Activated T-helper 1 cell treated with Interleukin-2 at 50 U/mL for 16 hours (primary cell): ENCODE measurements at regions not wholly inside any gene's neighbourhood (a gene's known extent, or its start where the extent isn't known, plus 50 kb on each side); places are given as distances from the start of the nearest gene placed in this dataset.

Experiments used
- DNase-seq: peaks from one replicate; pipeline ENCODE4 v3.0.0-alpha.2; 2020; ENCODE audit warnings: low read depth

GRCh38 chr10:129020651-129021330 lies 446.2 kb upstream of the MGMT start:
- DNase-seq = no peak

GRCh38 chr10:129021594-129022304 lies 445.3 kb upstream of the MGMT start:
- DNase-seq = no peak

- DNase-seq = no peak
Measured at GRCh38 chr10:129023082-129023481, 444.0 kb upstream of the MGMT start.

GRCh38 chr10:129024046-129024445 lies 443.0 kb upstream of the MGMT start:
- no peak for DNase-seq

DNA sequence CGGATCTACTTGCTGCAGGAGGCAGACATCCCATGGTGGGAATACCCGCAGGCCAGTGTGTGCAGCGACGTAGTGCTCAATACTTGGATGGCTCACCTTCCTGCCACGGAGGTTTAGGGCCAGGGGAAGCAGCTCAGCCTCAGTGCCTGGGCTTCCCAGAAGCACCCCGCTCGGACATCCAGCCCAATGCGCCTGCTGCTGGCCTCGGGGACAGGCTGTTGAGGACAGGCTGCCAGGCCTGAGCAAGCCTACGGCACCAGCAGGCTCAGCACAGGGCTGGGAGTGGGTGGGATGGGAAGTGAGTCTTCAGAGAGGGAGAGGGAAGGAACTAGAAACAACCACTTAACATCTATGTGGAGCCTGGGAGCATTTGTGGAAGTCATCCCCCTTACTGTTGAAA lies 441.3 kb upstream of the MGMT start:
- no peak for DNase-seq

- DNase-seq = no peak
Measured at GRCh38 chr10:129027906-129028305, 439.1 kb upstream of the MGMT start.

DNA sequence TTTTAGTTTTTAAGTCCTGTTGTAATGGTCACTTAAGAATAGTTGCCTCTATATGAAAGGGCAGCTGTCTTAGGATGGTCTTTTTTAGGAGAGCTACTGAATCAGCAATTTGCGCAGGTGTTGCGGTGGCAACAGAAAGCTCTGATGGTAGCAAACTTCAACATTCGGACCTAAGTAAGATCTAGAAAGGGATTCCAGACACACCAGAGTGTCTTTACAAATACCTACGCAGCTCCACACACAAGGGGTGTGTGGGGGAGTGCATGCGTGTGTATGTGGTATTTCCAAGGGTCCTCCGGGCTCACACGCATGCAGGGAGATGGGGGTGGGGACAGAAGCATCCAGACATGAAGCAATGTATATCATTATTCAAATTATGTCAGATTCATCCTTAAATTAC lies 438.6 kb upstream of the MGMT start:
- no peak for DNase-seq

- no peak for DNase-seq
Measured at GRCh38 chr10:129029051-129029450, 438.0 kb upstream of the MGMT start.

DNA sequence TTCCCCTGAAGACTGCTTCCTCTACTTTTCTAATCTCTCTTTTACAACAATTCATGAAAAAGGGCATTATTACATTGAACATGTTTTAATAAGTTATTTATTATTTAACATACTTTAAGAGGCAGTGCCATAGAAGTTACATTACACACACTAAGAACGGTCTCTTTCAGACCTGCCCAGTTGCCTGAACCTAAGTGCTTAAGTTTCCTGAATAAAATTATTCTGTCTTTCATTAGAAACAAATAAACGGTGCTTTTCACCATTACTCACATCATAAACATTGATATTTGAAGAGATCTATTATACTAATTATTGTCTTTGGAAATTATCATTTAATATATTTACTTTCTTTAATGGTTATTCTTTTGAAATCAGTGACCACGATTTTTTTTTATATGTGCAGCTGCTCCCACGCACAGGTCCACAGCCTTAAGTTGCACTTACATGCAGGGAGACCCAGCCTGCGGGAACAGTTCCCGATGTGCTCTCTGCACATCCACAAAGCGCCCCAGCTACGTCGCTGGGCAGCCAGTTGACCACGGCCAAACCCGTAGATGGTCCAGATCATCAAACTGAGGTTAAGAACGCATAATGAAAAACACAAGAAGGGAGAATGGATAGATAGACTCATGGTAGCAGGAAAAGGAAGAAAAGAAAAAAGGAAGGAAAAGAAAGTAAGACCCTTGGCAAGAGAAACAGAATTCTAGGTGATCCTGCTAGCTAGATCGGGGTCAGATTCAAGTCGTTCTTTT lies 437.0 kb upstream of the MGMT start:
- DNase-seq = no peak

DNA sequence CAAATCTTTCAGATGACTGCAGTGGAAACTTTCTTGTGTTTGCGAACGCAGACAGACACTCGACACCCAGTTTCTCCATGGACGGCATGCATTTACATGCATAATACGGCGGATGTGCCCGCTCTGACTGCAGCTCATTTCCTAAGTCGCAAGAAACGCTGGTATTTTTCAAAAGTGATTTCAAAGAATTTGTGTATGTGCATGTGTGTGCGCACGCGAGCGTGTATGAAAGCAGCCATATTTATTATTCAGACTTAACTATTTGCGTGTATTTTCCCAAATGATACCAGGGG lies 436.5 kb upstream of the MGMT start:
- DNase-seq = no peak

DNA sequence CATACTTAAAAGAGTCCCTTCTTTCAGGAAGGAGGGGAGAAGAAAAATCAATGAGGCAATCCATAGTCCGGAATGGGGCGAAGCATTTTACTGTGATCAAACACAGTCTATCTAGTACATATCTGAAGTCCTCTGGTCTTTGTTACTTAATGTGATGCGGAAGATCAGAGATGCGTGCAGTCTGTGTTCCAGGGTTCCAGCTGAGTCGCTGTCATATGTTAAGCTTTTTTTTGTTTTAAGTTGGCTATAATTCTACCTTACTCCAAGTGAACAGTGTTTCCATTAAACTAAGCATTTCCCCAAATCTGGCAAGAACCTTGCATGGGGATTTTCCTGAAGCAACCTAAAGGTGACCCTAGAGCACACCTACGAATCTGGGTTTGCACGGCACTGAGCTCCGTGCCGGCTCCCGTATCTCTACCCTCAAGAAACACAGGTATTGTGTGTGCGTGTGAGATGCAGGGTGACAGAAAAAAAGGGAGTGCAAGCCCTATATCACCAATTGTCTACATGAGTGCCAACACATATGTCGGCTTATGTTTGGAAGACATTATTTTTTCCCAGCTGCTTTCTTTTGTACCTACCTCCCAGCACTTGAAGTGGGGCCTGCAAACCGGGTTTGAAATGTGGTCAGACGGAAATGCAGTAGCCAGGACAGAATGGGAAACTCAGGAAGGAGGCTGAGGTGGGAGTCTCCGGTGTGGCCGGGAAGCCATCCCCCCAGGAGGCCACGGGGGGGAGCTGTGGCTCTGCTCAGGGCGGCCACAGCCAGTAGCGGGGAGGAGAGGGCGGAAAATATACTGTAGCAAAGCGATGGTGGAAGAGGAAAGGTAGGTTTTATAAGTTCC lies 435.8 kb upstream of the MGMT start:
- DNase-seq = peak; percentile 6

DNA sequence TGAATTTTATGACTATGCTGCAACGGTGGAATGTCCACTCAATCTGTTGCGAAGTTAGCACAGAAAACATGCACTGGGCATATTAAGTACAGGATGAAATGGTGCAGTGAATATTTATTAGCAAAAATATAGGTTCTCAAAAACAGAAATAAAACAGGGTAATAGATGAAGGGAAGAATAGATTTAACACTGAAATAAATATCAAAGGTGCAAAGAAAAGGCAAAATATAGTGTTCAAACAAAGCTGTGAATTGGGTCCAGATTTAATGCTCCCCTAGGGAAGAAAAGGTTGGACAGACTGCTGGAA lies 435.2 kb upstream of the MGMT start:
- DNase-seq = no peak

GRCh38 chr10:129032372-129033313 lies 434.4 kb upstream of the MGMT start:
- DNase-seq = no peak

DNA sequence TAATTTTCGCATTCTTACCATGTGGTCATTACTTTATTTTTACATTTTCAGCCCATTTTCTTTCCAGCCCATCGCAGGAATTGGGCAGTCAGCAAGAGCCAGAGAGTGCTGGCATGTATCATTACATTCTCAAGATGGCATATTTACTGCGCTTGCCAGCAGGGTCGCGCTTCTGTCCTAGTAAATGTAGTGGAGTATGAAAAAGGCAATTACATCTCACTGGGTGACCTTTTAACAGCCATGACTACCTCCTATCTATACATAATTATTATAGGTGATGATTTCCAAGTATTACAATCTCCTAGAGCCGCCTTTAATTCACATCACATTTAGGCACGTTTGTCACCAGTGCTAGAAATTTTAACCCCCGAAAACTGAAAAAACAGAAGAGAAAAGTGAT lies 433.7 kb upstream of the MGMT start:
- no peak for DNase-seq

DNA sequence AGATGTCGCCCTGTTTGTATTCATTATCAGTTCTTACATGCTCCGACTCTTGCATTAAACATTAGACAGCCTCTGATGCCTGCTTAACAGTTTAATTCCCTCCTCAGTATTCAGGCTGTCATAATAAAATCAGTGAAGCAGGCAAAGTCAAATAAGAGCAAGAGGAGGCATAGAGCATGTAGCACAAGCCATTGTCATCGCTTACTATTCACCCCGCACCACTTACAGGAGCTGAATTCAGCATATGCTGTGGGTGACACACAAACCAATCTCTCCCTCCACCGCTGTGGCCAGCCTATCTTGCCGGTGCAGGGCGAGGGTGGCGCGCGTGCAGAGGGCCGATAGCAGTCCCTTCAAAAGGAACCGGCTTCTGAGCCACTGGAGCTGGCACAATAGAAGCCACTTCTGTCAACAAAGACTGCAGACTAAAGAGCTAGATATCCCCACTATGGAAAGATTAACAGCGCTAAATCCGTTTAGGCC lies 433.2 kb upstream of the MGMT start:
- no peak for DNase-seq

DNA sequence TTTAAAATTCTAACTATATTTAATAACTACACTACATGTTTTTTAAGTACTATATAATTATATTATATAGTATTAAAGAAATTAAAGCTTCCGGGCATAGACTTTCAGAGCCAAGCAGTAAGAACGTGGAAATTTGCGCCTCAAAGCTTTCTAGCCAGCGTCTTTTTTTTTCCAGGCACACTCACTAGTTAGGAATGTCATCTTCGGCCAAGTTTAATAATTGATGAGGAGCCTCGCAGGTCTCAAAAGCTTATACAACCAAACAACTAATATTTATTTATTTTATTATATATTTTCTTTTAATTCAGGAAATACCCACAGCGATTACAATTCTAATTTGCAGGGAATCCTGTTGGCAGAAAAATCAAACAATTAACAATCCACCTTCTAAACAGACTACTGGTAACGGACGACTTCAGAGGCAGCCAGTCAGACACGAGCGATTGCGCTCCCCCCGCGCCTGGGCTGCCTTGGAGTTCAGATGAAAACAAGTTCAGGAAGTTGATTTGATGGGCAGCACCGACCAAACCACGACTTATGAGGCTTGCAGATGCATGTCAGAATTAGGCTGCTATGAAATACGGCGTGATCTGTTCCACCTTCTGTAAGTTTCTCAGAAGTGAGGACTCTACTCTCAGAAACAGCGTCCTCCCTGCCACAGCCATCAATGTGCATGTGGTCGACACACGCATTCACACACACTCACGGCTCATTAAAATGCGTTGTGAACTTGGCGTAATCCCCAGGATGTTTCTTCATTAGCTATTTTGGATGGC lies 431.8 kb upstream of the MGMT start:
- no peak for DNase-seq

DNA sequence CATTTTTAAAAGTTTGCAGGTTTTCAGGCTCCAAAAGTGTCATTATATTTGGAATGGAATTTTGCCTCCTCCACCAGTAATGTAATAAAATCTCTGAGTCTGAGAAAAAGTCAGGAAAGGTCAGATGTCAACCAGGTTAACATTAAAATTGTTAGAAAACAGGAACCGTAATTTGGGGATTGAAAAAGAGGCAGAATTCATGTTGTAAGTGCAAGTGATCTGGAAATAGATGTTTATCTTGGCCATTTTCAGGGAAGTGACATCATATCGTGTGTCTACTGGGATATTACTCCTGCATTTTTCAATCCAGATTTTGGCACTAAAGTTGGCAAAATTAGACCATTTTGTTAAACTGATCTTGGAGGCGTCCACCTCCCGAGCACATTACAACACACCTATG lies 428.5 kb upstream of the MGMT start:
- DNase-seq = no peak

GRCh38 chr10:129039406-129040370 lies 427.4 kb upstream of the MGMT start:
- no peak for DNase-seq

GRCh38 chr10:129040377-129040776 lies 426.7 kb upstream of the MGMT start:
- DNase-seq = no peak
